GM18909 (cell line): ENCODE measurements at regions not wholly inside any gene's neighbourhood (a gene's known extent, or its start where the extent isn't known, plus 50 kb on each side); places are given as distances from the start of the nearest gene placed in this dataset.

ENCODE experiments used
- ATAC-seq: cut with Tn5 transposase; IDR thresholded peaks from one replicate; pipeline ENCODE4 v1.9.1; 2021; ENCODE audit warnings: mild to moderate bottlenecking; ENCODE audit not compliant: unreplicated experiment, poor library complexity

- ATAC-seq = no peak
Observed at GRCh38 chr3:132183811-132184210, 133.4 kb upstream of the ACP3 start.

- ATAC-seq = no peak
Observed at GRCh38 chr3:132187746-132188145, 129.5 kb upstream of the ACP3 start.

GRCh38 chr3:132189601-132190000, 127.6 kb upstream of the ACP3 start:
- no peak for ATAC-seq

- no peak for ATAC-seq
Observed at GRCh38 chr3:132196113-132196512, 121.1 kb upstream of the ACP3 start.

- no peak for ATAC-seq
Observed at GRCh38 chr3:132198516-132198915, 118.7 kb upstream of the ACP3 start.

GRCh38 chr3:132199451-132199850, 117.8 kb upstream of the ACP3 start:
- ATAC-seq = no peak

DNA sequence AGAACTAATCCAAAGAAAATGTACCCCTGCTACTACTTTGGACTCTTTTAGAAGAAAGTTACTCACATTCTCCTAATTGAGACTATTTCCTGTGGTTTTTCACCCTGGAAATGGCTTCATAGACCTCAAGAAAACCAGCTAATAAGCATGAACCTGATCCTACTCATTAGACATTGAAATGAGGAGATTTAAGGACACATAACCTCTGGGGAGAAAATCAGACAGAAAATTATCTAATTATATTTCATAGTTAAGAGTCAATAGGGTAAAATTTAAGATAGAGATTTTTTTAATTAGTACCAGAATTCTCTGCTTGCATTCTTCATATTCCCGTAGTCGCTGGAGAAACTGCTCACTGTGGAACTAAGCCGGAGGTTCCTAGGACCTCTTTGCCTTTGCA, 114.6 kb upstream of the ACP3 start:
- ATAC-seq = no peak

DNA sequence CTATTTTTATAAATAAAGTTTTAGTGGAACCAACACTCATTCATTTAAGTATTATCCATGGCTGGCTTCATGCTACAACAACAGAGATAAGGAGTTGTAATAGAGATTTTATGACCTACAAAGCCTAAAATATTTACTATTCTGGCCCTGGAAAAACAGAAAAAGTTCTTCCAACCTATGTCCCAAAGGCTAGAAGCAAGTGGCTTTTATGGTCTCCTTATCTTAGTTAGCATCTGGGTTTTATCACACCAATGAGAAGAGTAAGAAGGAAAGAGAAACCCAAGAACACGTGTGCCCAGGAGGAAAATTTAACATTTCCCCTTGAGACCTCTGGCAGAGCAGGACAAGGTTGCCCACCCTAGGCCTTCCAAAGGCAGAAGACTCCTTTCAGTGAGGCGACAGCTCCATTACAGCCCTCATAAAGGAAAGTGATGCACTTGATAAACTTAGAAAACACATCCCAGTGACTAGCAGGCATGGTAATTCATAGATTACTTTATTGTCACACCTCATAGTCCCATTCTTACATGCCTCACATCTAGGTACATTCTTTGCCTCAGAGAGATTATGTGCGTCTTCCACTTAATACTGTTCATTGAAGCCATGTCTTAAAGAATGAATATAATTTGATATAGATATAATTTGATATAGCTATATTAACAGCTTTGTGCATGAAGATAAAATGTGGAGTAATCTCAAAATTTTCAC, 113.2 kb upstream of the ACP3 start:
- no peak for ATAC-seq

- no peak for ATAC-seq
Observed at GRCh38 chr3:132205609-132206008, 111.6 kb upstream of the ACP3 start.

- ATAC-seq = no peak
Observed at GRCh38 chr3:132209855-132210254, 107.4 kb upstream of the ACP3 start.

- no peak for ATAC-seq
Observed at GRCh38 chr3:132210476-132211346, 106.5 kb upstream of the ACP3 start.

DNA sequence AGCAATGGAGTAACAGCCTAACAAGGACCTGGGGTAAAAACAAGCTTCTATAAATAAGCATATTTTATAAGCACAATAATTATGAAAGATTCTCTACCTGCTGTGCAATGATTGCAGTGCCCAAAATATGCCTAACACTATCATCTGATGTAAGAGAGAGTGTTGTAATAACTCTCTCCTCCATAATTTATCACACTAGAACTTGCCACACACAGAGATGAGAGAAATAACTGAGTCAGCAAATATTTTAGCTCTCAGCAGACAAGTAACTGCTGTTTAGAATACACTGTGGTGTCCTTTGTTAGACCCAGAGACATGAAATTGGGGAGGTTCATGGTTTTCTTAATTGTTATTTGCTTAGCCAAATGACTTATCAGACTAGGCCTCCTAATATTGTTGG, 105.3 kb upstream of the ACP3 start:
- no peak for ATAC-seq

- no peak for ATAC-seq
Observed at GRCh38 chr3:132218817-132219755, 98.1 kb upstream of the ACP3 start.

DNA sequence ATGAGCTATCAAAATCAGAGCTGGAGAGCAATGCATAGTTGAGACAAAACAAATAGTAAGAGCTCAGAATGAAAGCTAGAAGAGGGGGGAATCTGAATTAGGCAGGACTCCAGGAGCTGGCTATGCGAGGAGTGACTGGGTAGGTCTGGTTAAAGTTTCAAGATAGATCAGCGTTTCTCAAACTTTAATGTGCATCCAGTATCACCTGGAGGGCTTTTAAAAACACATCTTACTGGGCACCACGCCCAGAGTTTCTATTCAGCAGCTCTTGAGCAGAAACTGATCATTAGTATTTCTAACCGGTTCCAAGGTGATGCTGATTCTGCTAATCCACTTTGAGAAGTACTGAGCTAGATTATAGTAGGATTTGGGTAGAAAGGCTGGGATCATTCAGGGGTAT, 96.2 kb upstream of the ACP3 start:
- ATAC-seq = no peak

DNA sequence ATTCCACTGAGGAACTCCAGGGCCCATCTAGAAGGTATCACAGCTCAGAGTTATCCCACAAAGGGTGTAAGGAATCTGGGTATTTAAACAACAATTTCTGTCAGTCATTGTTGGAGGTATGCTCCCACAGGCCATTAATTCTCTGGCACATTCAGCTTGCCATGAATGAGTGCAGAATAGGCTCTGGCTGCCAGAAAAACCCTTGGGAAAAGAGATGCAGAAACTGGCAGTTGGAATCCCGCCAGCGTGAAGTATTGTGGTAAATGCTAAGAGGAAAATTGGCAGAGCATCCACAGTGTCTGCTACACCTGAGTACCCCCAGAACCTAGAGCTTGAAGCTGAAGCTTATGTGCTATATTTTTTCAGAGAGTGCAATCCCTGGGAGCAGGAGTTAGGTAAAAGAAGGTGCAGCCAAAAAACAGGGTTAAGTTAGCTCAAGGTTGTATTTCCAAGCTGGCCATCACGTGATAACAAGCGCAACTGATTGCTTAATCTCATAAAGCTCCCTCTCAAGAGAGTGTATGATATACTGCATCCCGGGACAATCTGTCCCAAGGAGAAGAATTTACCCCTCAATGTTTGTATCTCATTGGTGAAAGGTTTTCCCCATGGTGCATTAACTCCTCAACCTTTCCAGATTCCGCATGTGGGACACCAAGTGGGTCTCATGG, 94.2 kb upstream of the ACP3 start:
- no peak for ATAC-seq

DNA sequence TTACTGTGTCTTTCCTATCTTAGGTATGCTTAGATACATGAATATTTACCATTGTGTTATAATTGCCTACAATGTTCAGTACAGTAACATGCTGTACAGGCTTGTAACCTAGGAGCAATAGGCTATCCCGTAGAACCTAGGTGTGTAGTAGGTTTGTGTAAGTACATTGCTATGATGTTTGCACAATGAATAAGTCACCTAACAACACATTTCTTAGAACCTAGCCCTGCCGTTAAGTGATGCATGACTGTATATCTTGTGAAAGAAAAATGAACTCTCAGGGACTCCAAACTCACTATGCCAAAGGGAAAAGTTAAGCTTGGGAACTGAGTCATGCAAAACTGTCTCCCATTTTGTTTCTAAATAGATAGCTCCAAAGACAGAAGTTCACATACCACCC, 91.5 kb upstream of the ACP3 start:
- no peak for ATAC-seq

- ATAC-seq = no peak
Observed at GRCh38 chr3:132228923-132229322, 88.3 kb upstream of the ACP3 start.

GRCh38 chr3:132229641-132230040, 87.6 kb upstream of the ACP3 start:
- ATAC-seq = no peak

GRCh38 chr3:132230156-132231000, 86.8 kb upstream of the ACP3 start:
- ATAC-seq = no peak
